Psoas muscle (tissue), 7 donors: ENCODE measurements at regions not wholly inside any gene's neighbourhood (a gene's known extent, or its start where the extent isn't known, plus 50 kb on each side); places are given as distances from the start of the nearest gene placed in this dataset.

Experiments used
- ATAC-seq, 4 donors: fragments of 200-7000 bp; cut with Tn5 transposase; one replicate each; pipeline ENCODE4 v1.9.1; 2020; ENCODE audit warnings: moderate library complexity in 3 of 4, mild to moderate bottlenecking in 2 of 4
- DNase-seq, 2 donors: peaks; one replicate each; pipeline ENCODE4 v3.0.0-alpha.2; 2020
- H3K27ac ChIP-seq: fragments of 200-600 bp; one replicate; pipeline ENCODE4 v1.8.0; 2022
- H3K27me3 ChIP-seq, 3 donors: fragments of 200-600 bp in 1 of 3; one replicate each; pipeline versions ENCODE4 v1.6.1 to v1.8.0; 2013 to 2022; ENCODE audit warnings: low read length in 2 of 3, mild to moderate bottlenecking in 2 of 3, moderate library complexity in 1 of 3; ENCODE audit not compliant: insufficient read depth in 3 of 3
- H3K36me3 ChIP-seq, 2 donors: fragments of 200-600 bp in 1 of 2; one replicate each; pipeline versions ENCODE4 v1.6.1 to v1.8.0; 2013 to 2022; ENCODE audit warnings: low read depth in 1 of 2, mild to moderate bottlenecking in 1 of 2, moderate library complexity in 1 of 2; ENCODE audit not compliant: insufficient read depth in 1 of 2
- H3K4me1 ChIP-seq: fragments of 200-600 bp; one replicate; pipeline ENCODE4 v1.8.0; 2022
- H3K4me3 ChIP-seq: fragments of 200-600 bp; one replicate; pipeline ENCODE4 v1.8.0; 2022; ENCODE audit warnings: mild to moderate bottlenecking
- H3K9me3 ChIP-seq: fragments of 200-600 bp; one replicate; pipeline ENCODE4 v1.8.0; 2022
- WGBS, 3 donors: extraction: QIAGEN DNeasy Blood & Tissue Kit; methylation state at CpG; one replicate each; pipeline versions ENCODE4 v1.1.6 to v1.1.7; 2013; 5-methylcytosine and 5-hydroxymethylcytosine counted together
- intact Hi-C, 2 donors: fragments of 100-400 bp; cut with DNase I; formaldehyde crosslinking; loops; one replicate each; pipeline versions ENCODE4 v1.11.0 to v1.14.2; 2022
- TF ChIP-seq, protein P1 (sequence below): fragments of 200-600 bp; IDR thresholded peaks from one replicate; pipeline ENCODE4 v1.8.0; 2022; ENCODE audit warnings: antibody characterized with exemption
- donor health status: healthy with polysubstance abuse.
- donor health status: DM: no; HTN: no; CAD: no; lungs with moderate emphysema.
- donor health status: Bipolar disorder and iron deficiency.
- donor health status: healthy.
- donor health status: DM: yes; HTN: yes; CAD: no.
- donor health status: DM: no; HTN: no; CAD: no.
- donor health status: DM: yes; HTN: yes; CAD: no.

- Histone ChIP-seq H3K27me3 (peaks cover 0 to 4% (median 2%) of the 10 kb centered on the region in 3 donors), H3K36me3 (no peaks in the 10 kb centered on the region), H3K27ac (no peak overlapping the region), H3K9me3 (peaks cover 5% of the 10 kb centered on the region), H3K4me3 (no peak overlapping the region), H3K4me1 (no peaks in the 10 kb centered on the region)
- 50 to 66% (median 61%) methylated on average over 23 of the region's 23 CpGs for WGBS, 3 donors
- ATAC-seq: no peak
- intact Hi-C loops: no loop called here
- TF ChIP-seq, protein P1, sequence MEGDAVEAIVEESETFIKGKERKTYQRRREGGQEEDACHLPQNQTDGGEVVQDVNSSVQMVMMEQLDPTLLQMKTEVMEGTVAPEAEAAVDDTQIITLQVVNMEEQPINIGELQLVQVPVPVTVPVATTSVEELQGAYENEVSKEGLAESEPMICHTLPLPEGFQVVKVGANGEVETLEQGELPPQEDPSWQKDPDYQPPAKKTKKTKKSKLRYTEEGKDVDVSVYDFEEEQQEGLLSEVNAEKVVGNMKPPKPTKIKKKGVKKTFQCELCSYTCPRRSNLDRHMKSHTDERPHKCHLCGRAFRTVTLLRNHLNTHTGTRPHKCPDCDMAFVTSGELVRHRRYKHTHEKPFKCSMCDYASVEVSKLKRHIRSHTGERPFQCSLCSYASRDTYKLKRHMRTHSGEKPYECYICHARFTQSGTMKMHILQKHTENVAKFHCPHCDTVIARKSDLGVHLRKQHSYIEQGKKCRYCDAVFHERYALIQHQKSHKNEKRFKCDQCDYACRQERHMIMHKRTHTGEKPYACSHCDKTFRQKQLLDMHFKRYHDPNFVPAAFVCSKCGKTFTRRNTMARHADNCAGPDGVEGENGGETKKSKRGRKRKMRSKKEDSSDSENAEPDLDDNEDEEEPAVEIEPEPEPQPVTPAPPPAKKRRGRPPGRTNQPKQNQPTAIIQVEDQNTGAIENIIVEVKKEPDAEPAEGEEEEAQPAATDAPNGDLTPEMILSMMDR: no peak
- no peak for DNase-seq
Observed at GRCh38 chr6:168741942-168742782, 301.2 kb downstream of the SMOC2 start.

- Histone ChIP-seq H3K4me1 (no peaks in the 10 kb centered on the region), H3K27me3 (peaks cover 0 to 4% (median 2%) of the 10 kb centered on the region in 3 donors), H3K4me3 (no peak overlapping the region), H3K9me3 (peaks cover 5% of the 10 kb centered on the region), H3K27ac (no peak overlapping the region), H3K36me3 (no peaks in the 10 kb centered on the region)
- DNase-seq: no peak
- TF ChIP-seq, protein P1: no peak
- intact Hi-C loops: no loop called here
- no peak for ATAC-seq
- WGBS, 3 donors: 63 to 75% (median 73%) methylated on average over 3 of the region's 3 CpGs
Observed at GRCh38 chr6:168741305-168741704, 300.3 kb downstream of the SMOC2 start.

DNA sequence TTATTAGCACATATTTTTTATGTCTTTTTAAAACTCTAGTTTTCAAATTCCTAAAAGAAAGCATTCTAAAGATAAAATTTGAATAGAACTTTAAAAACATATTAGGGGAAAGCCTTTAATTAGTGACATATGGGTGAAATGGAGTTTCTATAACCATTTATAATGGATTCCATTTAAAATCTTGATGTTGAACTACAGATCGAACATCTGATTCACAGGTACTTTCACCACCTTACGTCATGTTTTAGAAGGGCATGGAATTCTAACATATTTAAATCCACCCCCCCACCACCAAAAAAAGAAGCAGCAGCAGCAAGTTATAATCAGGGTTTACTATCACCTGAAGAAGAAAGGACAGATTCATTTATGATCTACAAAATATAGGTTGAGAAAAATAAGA lies 298.4 kb downstream of the SMOC2 start:
- ATAC-seq (no peak), DNase-seq (no peak)
- intact Hi-C loops: no loop called here
- H3K9me3 ChIP-seq: peaks cover 5% of the 10 kb centered on the region
- WGBS, 3 donors: 94 to 99% (median 98%) methylated on average over 2 of the region's 2 CpGs
- H3K27me3 ChIP-seq: peaks cover 0 to 4% (median 2%) of the 10 kb centered on the region in 3 donors
- no peak overlapping the region for H3K27ac ChIP-seq
- H3K4me3 ChIP-seq: no peak overlapping the region
- TF ChIP-seq, protein P1: no peak
- no peaks in the 10 kb centered on the region for H3K4me1 ChIP-seq
- H3K36me3 ChIP-seq: no peaks in the 10 kb centered on the region

DNA sequence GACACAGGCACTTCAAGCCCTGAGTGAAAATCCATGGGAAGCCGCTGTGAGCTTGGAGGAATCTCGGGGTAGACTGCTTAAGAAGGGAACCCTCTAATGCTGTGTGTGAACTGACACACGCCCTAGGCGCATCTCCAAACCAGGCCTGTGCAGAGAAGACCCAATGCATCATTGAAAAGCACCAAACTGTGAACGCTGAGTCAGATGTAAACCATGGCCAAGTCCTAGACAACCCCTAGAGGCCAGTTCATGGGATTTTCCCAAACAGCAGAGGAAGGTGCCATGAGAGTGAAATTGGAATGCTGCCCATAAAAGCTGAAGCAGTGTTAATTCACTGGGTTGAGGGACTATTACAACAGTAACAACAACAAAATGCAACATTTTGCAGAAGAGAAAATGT lies 296.5 kb downstream of the SMOC2 start:
- ATAC-seq (no peak), DNase-seq (no peak)
- Histone ChIP-seq H3K27me3 (peaks cover 0 to 4% (median 2%) of the 10 kb centered on the region in 3 donors), H3K9me3 (peaks cover 5% of the 10 kb centered on the region), H3K36me3 (no peaks in the 10 kb centered on the region), H3K4me3 (no peak overlapping the region), H3K27ac (no peak overlapping the region), H3K4me1 (no peaks in the 10 kb centered on the region)
- WGBS, 3 donors: 89 to 92% (median 92%) methylated on average over 5 of the region's 5 CpGs
- TF ChIP-seq, protein P1: no peak
- intact Hi-C loops: no loop called here
